ENCODE measurements at regions not wholly inside any gene's neighbourhood (a gene's known extent, or its start where the extent isn't known, plus 50 kb on each side); places are given as distances from the start of the nearest gene placed in this dataset.

DNA sequence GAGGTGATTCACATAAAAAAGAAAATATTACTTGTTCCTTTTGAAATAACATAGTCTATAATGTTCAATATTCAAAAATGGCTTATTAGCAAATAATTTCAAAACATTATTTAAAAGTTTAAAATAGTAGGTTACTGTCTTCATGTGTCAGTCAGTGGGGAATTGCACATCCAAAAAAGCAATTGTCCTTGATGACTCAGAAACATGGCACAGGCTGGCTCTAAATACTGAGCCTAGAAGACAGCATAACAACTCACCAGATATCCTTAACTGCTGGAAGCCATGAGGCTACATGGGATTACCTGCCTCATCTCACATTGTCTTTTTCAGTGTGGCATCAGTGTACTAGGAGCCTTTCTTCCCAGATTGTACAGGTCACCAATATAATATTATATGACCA lies 439.5 kb upstream of the RGMB start:
- Histone ChIP-seq H3K36me3 (ENCODE audit: control insufficient read depth in 4 of 4, insufficient read depth in 4 of 4, low read length in 4 of 4) (no peaks in the 10 kb centered on the region), H3K27me3 (ENCODE audit: control insufficient read depth in 3 of 3, insufficient read depth in 3 of 3, low read length in 2 of 3) (no peaks in the 10 kb centered on the region), H3K27ac (ENCODE audit: low read depth in 1 of 2, low read length in 1 of 2) (no peak overlapping the region), H3K9ac (ENCODE audit: insufficient read depth in 1 of 2, low read length in 2 of 2) (no peak overlapping the region), H3K4me3 (no peak overlapping the region), H3K9me3 (ENCODE audit: control insufficient read depth in 4 of 4, insufficient read depth in 3 of 4, low read length in 3 of 4) (no peaks in the 10 kb centered on the region), H3K4me1 (ENCODE audit: control insufficient read depth in 5 of 5, insufficient read depth in 5 of 5, low read length in 5 of 5) (no peaks in the 10 kb centered on the region)
- no peak for DNase-seq
- ATAC-seq (ENCODE audit: insufficient read depth, low FRiP score), result no peak
- TF ChIP-seq, protein P1, sequence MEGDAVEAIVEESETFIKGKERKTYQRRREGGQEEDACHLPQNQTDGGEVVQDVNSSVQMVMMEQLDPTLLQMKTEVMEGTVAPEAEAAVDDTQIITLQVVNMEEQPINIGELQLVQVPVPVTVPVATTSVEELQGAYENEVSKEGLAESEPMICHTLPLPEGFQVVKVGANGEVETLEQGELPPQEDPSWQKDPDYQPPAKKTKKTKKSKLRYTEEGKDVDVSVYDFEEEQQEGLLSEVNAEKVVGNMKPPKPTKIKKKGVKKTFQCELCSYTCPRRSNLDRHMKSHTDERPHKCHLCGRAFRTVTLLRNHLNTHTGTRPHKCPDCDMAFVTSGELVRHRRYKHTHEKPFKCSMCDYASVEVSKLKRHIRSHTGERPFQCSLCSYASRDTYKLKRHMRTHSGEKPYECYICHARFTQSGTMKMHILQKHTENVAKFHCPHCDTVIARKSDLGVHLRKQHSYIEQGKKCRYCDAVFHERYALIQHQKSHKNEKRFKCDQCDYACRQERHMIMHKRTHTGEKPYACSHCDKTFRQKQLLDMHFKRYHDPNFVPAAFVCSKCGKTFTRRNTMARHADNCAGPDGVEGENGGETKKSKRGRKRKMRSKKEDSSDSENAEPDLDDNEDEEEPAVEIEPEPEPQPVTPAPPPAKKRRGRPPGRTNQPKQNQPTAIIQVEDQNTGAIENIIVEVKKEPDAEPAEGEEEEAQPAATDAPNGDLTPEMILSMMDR (IDR thresholded peaks at IDR 0.05; ENCODE audit: control extremely low read depth, extremely low read depth), result no peak

DNA sequence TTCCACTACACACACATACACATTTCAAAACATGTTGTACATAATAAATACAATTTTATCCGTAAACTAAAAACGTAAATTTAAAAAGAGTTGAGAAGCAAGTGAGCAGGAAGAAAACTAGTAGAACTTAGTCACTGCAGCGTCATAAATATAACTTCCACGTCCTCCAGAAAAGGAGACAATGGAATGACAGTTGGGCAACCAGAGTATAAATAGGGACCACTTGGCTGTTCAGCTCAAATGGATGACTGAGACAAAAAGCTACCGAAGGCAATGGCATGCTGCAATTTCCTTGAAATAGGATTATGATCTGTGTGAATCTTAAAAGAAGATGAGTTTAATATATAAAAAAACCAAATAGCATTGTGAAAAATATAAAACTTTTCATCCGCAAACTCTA lies 438.5 kb upstream of the RGMB start:
- Histone ChIP-seq H3K27ac (ENCODE audit: low read depth in 1 of 2, low read length in 1 of 2) (no peak overlapping the region), H3K27me3 (ENCODE audit: control insufficient read depth in 3 of 3, insufficient read depth in 3 of 3, low read length in 2 of 3) (no peaks in the 10 kb centered on the region), H3K9me3 (ENCODE audit: control insufficient read depth in 4 of 4, insufficient read depth in 3 of 4, low read length in 3 of 4) (no peaks in the 10 kb centered on the region), H3K36me3 (ENCODE audit: control insufficient read depth in 4 of 4, insufficient read depth in 4 of 4, low read length in 4 of 4) (no peaks in the 10 kb centered on the region), H3K9ac (ENCODE audit: insufficient read depth in 1 of 2, low read length in 2 of 2) (no peak overlapping the region), H3K4me3 (no peak overlapping the region), H3K4me1 (ENCODE audit: control insufficient read depth in 5 of 5, insufficient read depth in 5 of 5, low read length in 5 of 5) (no peaks in the 10 kb centered on the region)
- DNase-seq (no peak), ATAC-seq (ENCODE audit: insufficient read depth, low FRiP score) (no peak)
- 84 to 92% methylated on average over 6 of the region's 6 CpGs for WGBS, 2 donors
- TF ChIP-seq, protein P1 (IDR thresholded peaks at IDR 0.05; ENCODE audit: control extremely low read depth, extremely low read depth), result no peak

DNA sequence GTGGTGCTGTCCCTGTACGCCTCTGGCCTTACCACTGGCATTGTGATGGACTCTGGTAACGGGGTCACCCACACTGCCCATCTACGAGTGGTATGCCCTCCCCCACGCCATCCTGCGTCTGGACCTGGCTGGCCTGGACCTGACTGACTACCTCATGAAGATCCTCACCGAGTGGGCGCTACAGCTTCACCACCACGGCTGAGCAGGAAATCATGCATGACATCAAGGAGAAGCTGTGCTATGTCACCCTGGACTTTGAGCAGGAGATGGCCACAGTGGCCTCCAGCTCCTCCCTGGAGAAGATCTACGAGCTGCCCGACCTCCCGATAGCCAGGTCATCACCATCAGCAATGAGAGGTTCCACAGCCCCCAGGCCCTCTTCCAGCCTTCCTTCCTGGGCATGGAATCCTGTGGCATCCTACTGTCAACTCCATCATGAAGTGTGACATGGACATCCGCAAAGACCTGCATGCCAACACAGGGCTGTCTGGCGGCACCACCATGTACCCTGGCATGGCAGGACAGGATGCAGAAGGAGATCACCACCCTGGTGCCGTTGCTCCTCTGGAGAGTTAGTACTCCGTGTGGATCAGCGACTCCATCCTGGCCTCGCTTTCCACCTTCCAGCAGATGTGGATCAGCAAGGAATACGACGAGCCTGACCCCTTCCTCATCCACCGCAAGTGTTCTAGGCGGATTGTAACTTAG lies 434.2 kb upstream of the RGMB start:
- no peak overlapping the region for H3K9ac ChIP-seq (ENCODE audit: insufficient read depth in 1 of 2, low read length in 2 of 2)
- H3K27me3 ChIP-seq (ENCODE audit: control insufficient read depth in 3 of 3, insufficient read depth in 3 of 3, low read length in 2 of 3), result no peaks in the 10 kb centered on the region
- TF ChIP-seq, protein P1 (IDR thresholded peaks at IDR 0.05; ENCODE audit: control extremely low read depth, extremely low read depth), result no peak
- no peak overlapping the region for H3K27ac ChIP-seq (ENCODE audit: low read depth in 1 of 2, low read length in 1 of 2)
- WGBS, 2 donors, result 93 to 95% methylated on average over 21 of the region's 21 CpGs
- no peaks in the 10 kb centered on the region for H3K4me1 ChIP-seq (ENCODE audit: control insufficient read depth in 5 of 5, insufficient read depth in 5 of 5, low read length in 5 of 5)
- no peaks in the 10 kb centered on the region for H3K9me3 ChIP-seq (ENCODE audit: control insufficient read depth in 4 of 4, insufficient read depth in 3 of 4, low read length in 3 of 4)
- no peak overlapping the region for H3K4me3 ChIP-seq
- no peak for DNase-seq
- no peaks in the 10 kb centered on the region for H3K36me3 ChIP-seq (ENCODE audit: control insufficient read depth in 4 of 4, insufficient read depth in 4 of 4, low read length in 4 of 4)
- ATAC-seq (ENCODE audit: insufficient read depth, low FRiP score), result no peak

All from lung (tissue), 11 donors.